T-helper 2 cell treated with Interferon-gamma antibody and Interleukin-4, amounts not matched to agents 5 μg/mL and 100 μg/mL, for 36 hours (primary cell): ENCODE measurements at regions not wholly inside any gene's neighbourhood (a gene's known extent, or its start where the extent isn't known, plus 50 kb on each side); places are given as distances from the start of the nearest gene placed in this dataset.

Experiments used
- DNase-seq: peaks from one replicate; pipeline ENCODE4 v3.0.0; 2021; ENCODE audit warnings: low spot score
- H3K27ac Mint-ChIP-seq: one replicate; pipeline ENCODE4 v1.8.0; 2021; ENCODE audit warnings: mild to moderate bottlenecking, mixed read lengths
- H3K27me3 Mint-ChIP-seq: one replicate; pipeline ENCODE4 v1.8.0; 2021; ENCODE audit warnings: low read depth, mixed read lengths
- H3K36me3 Mint-ChIP-seq: one replicate; pipeline ENCODE4 v1.8.0; 2021; ENCODE audit warnings: low read depth, mixed read lengths
- H3K4me1 Mint-ChIP-seq: one replicate; pipeline ENCODE4 v1.8.0; 2021; ENCODE audit warnings: low read depth, mixed read lengths
- H3K4me3 Mint-ChIP-seq: one replicate; pipeline ENCODE4 v1.8.0; 2022; ENCODE audit warnings: mild to moderate bottlenecking, moderate library complexity, mixed read lengths
- H3K9me3 Mint-ChIP-seq: one replicate; pipeline ENCODE4 v1.8.0; 2021; ENCODE audit warnings: mixed read lengths

- Mint-ChIP-seq H3K27me3 (peaks cover 24% of the 10 kb centered on the region), H3K4me3 (no peak overlapping the region), H3K4me1 (peaks cover 6% of the 10 kb centered on the region), H3K27ac (no peak overlapping the region), H3K36me3 (no peaks in the 10 kb centered on the region), H3K9me3 (no peaks in the 10 kb centered on the region)
- DNase-seq = no peak
Measured at GRCh38 chr2:104658904-104659591, 194.9 kb upstream of the POU3F3 start.

GRCh38 chr2:104660991-104661390, 192.9 kb upstream of the POU3F3 start:
- peaks cover 24% of the 10 kb centered on the region for H3K27me3 Mint-ChIP-seq
- DNase-seq = no peak
- H3K27ac Mint-ChIP-seq = no peak overlapping the region
- no peak overlapping the region for H3K4me3 Mint-ChIP-seq
- H3K9me3 Mint-ChIP-seq = no peaks in the 10 kb centered on the region
- no peaks in the 10 kb centered on the region for H3K36me3 Mint-ChIP-seq
- H3K4me1 Mint-ChIP-seq = peaks cover 6% of the 10 kb centered on the region

- Mint-ChIP-seq H3K4me1 (no peaks in the 10 kb centered on the region), H3K27ac (no peak overlapping the region), H3K27me3 (peaks cover 12% of the 10 kb centered on the region), H3K4me3 (no peak overlapping the region), H3K36me3 (no peaks in the 10 kb centered on the region), H3K9me3 (no peaks in the 10 kb centered on the region)
- no peak for DNase-seq
Measured at GRCh38 chr2:104664672-104665071, 189.2 kb upstream of the POU3F3 start.

GRCh38 chr2:104668631-104669030, 185.3 kb upstream of the POU3F3 start:
- Mint-ChIP-seq H3K36me3 (no peaks in the 10 kb centered on the region), H3K4me1 (no peaks in the 10 kb centered on the region), H3K4me3 (no peak overlapping the region), H3K27ac (no peak overlapping the region), H3K9me3 (no peaks in the 10 kb centered on the region), H3K27me3 (no peaks in the 10 kb centered on the region)
- no peak for DNase-seq

GRCh38 chr2:104673225-104673624, 180.7 kb upstream of the POU3F3 start:
- Mint-ChIP-seq H3K27ac (no peak overlapping the region), H3K4me1 (no peaks in the 10 kb centered on the region), H3K27me3 (no peaks in the 10 kb centered on the region), H3K9me3 (no peaks in the 10 kb centered on the region), H3K36me3 (no peaks in the 10 kb centered on the region), H3K4me3 (no peak overlapping the region)
- DNase-seq = no peak

- H3K9me3 Mint-ChIP-seq = no peaks in the 10 kb centered on the region
- H3K4me1 Mint-ChIP-seq = no peaks in the 10 kb centered on the region
- no peak overlapping the region for H3K4me3 Mint-ChIP-seq
- no peaks in the 10 kb centered on the region for H3K36me3 Mint-ChIP-seq
- no peak for DNase-seq
- H3K27ac Mint-ChIP-seq = no peak overlapping the region
- no peaks in the 10 kb centered on the region for H3K27me3 Mint-ChIP-seq
Measured at GRCh38 chr2:104678181-104678580, 175.7 kb upstream of the POU3F3 start.

GRCh38 chr2:104685591-104685990, 168.3 kb upstream of the POU3F3 start:
- no peak overlapping the region for H3K27ac Mint-ChIP-seq
- H3K36me3 Mint-ChIP-seq = no peaks in the 10 kb centered on the region
- no peak for DNase-seq
- H3K4me1 Mint-ChIP-seq = no peaks in the 10 kb centered on the region
- H3K9me3 Mint-ChIP-seq = no peaks in the 10 kb centered on the region
- H3K4me3 Mint-ChIP-seq = no peak overlapping the region
- H3K27me3 Mint-ChIP-seq = no peaks in the 10 kb centered on the region

GRCh38 chr2:104687147-104687546, 166.8 kb upstream of the POU3F3 start:
- Mint-ChIP-seq H3K4me1 (no peaks in the 10 kb centered on the region), H3K36me3 (no peaks in the 10 kb centered on the region), H3K9me3 (no peaks in the 10 kb centered on the region), H3K4me3 (no peak overlapping the region), H3K27ac (no peak overlapping the region), H3K27me3 (no peaks in the 10 kb centered on the region)
- no peak for DNase-seq

- Mint-ChIP-seq H3K4me3 (no peak overlapping the region), H3K27ac (no peak overlapping the region), H3K36me3 (no peaks in the 10 kb centered on the region), H3K9me3 (no peaks in the 10 kb centered on the region), H3K4me1 (no peaks in the 10 kb centered on the region), H3K27me3 (no peaks in the 10 kb centered on the region)
- no peak for DNase-seq
Measured at GRCh38 chr2:104690255-104690984, 163.5 kb upstream of the POU3F3 start.

GRCh38 chr2:104698276-104698675, 155.6 kb upstream of the POU3F3 start:
- no peak for DNase-seq
- Mint-ChIP-seq H3K27ac (no peak overlapping the region), H3K27me3 (no peaks in the 10 kb centered on the region), H3K9me3 (no peaks in the 10 kb centered on the region), H3K4me1 (no peaks in the 10 kb centered on the region), H3K36me3 (no peaks in the 10 kb centered on the region), H3K4me3 (no peak overlapping the region)

- H3K27me3 Mint-ChIP-seq = no peaks in the 10 kb centered on the region
- H3K9me3 Mint-ChIP-seq = no peaks in the 10 kb centered on the region
- no peaks in the 10 kb centered on the region for H3K36me3 Mint-ChIP-seq
- H3K4me1 Mint-ChIP-seq = no peaks in the 10 kb centered on the region
- no peak overlapping the region for H3K4me3 Mint-ChIP-seq
- DNase-seq = no peak
- no peak overlapping the region for H3K27ac Mint-ChIP-seq
Measured at GRCh38 chr2:104701411-104701911, 152.5 kb upstream of the POU3F3 start.

GRCh38 chr2:104702031-104702850, 151.7 kb upstream of the POU3F3 start:
- Mint-ChIP-seq H3K9me3 (no peaks in the 10 kb centered on the region), H3K4me3 (no peak overlapping the region), H3K27me3 (no peaks in the 10 kb centered on the region), H3K4me1 (no peaks in the 10 kb centered on the region), H3K27ac (no peak overlapping the region), H3K36me3 (no peaks in the 10 kb centered on the region)
- DNase-seq = no peak

- H3K27ac Mint-ChIP-seq = no peak overlapping the region
- no peak overlapping the region for H3K4me3 Mint-ChIP-seq
- no peaks in the 10 kb centered on the region for H3K4me1 Mint-ChIP-seq
- H3K9me3 Mint-ChIP-seq = no peaks in the 10 kb centered on the region
- no peak for DNase-seq
- H3K36me3 Mint-ChIP-seq = no peaks in the 10 kb centered on the region
- H3K27me3 Mint-ChIP-seq = no peaks in the 10 kb centered on the region
Measured at GRCh38 chr2:104703669-104704068, 150.2 kb upstream of the POU3F3 start.
